ENCODE measurements at regions not wholly inside any gene's neighbourhood (a gene's known extent, or its start where the extent isn't known, plus 50 kb on each side); places are given as distances from the start of the nearest gene placed in this dataset.

GRCh38 chr18:61951396-61951795 is 58.6 kb upstream of the RNF152 start:
- H3K36me3 ChIP-seq (ENCODE audit: control insufficient read depth in 2 of 2, insufficient read depth in 2 of 2, low read length in 1 of 2): no peaks in the 10 kb centered on the region
- peaks cover 0 to 9% of the 10 kb centered on the region in 2 donors for H3K4me1 ChIP-seq (ENCODE audit: control insufficient read depth in 2 of 2, insufficient read depth in 2 of 2, low read length in 1 of 2)
- H3K4me3 ChIP-seq (ENCODE audit: low read depth in 1 of 2, low read length in 2 of 2): no peak overlapping the region
- H3K27me3 ChIP-seq (ENCODE audit: control insufficient read depth in 1 of 2, insufficient read depth in 2 of 2, low read length in 2 of 2): no peaks in the 10 kb centered on the region
- no peak overlapping the region for H3K27ac ChIP-seq (ENCODE audit: low read depth in 2 of 2, low read length in 1 of 2)
- H3K9me3 ChIP-seq (ENCODE audit: control insufficient read depth in 2 of 2, insufficient read depth in 1 of 2, low read depth in 1 of 2, low read length in 1 of 2): no peaks in the 10 kb centered on the region
- WGBS, 2 donors: 95% methylated on average over 6 of the region's 6 CpGs

GRCh38 chr18:61950371-61950770 is 57.6 kb upstream of the RNF152 start:
- 46 to 57% methylated on average over 3 of the region's 3 CpGs for WGBS, 2 donors
- Histone ChIP-seq H3K27me3 (ENCODE audit: control insufficient read depth in 1 of 2, insufficient read depth in 2 of 2, low read length in 2 of 2) (no peaks in the 10 kb centered on the region), H3K9me3 (ENCODE audit: control insufficient read depth in 2 of 2, insufficient read depth in 1 of 2, low read depth in 1 of 2, low read length in 1 of 2) (no peaks in the 10 kb centered on the region), H3K4me1 (ENCODE audit: control insufficient read depth in 2 of 2, insufficient read depth in 2 of 2, low read length in 1 of 2) (peaks cover 0 to 9% of the 10 kb centered on the region in 2 donors), H3K4me3 (ENCODE audit: low read depth in 1 of 2, low read length in 2 of 2) (no peak overlapping the region), H3K36me3 (ENCODE audit: control insufficient read depth in 2 of 2, insufficient read depth in 2 of 2, low read length in 1 of 2) (no peaks in the 10 kb centered on the region), H3K27ac (ENCODE audit: low read depth in 2 of 2, low read length in 1 of 2) (peak overlapping the region in 1 of 2 donors; percentile 25)

- H3K4me3 ChIP-seq (ENCODE audit: low read depth in 1 of 2, low read length in 2 of 2): peak overlapping the region in 1 of 2 donors; percentile 0
- H3K36me3 ChIP-seq (ENCODE audit: control insufficient read depth in 2 of 2, insufficient read depth in 2 of 2, low read length in 1 of 2): no peaks in the 10 kb centered on the region
- peaks cover 0 to 9% of the 10 kb centered on the region in 2 donors for H3K4me1 ChIP-seq (ENCODE audit: control insufficient read depth in 2 of 2, insufficient read depth in 2 of 2, low read length in 1 of 2)
- no peaks in the 10 kb centered on the region for H3K27me3 ChIP-seq (ENCODE audit: control insufficient read depth in 1 of 2, insufficient read depth in 2 of 2, low read length in 2 of 2)
- no peaks in the 10 kb centered on the region for H3K9me3 ChIP-seq (ENCODE audit: control insufficient read depth in 2 of 2, insufficient read depth in 1 of 2, low read depth in 1 of 2, low read length in 1 of 2)
- 35 to 57% methylated on average over 10 of the region's 10 CpGs for WGBS, 2 donors
- H3K27ac ChIP-seq (ENCODE audit: low read depth in 2 of 2, low read length in 1 of 2): peak overlapping the region; percentile 46 to 67
These were observed 57.1 kb upstream of the RNF152 start for GRCh38 chr18:61949946-61950345.

DNA sequence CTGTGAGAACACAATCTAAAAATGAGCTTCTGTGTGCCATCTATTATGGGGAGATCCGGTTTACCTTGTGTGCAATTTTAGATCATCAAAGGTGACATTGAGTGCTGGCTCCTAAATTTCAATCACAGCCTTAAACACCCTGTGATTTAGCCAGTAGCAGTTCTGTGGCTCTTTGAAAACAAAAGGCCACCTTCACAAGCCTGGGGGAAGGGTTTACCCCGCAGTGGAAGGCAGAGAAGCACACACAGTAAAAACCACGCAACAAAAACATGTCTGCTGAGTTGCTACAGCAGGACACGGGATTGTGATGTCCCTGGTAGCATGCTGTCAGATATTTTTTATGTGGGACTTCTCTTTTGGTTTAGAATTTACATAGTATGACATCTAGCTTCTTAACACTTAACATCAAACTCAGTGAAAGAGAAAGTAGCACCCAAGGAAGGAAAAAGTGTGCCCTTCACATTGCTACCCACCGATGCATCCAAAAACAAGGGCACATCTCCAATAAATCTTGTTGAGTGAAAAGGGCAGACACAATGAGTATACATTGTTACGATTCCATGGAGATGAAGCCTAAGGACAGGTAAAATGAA is 56.1 kb upstream of the RNF152 start:
- no peak overlapping the region for H3K4me3 ChIP-seq (ENCODE audit: low read depth in 1 of 2, low read length in 2 of 2)
- no peaks in the 10 kb centered on the region for H3K9me3 ChIP-seq (ENCODE audit: control insufficient read depth in 2 of 2, insufficient read depth in 1 of 2, low read depth in 1 of 2, low read length in 1 of 2)
- H3K27me3 ChIP-seq (ENCODE audit: control insufficient read depth in 1 of 2, insufficient read depth in 2 of 2, low read length in 2 of 2): no peaks in the 10 kb centered on the region
- peaks cover 0 to 12% of the 10 kb centered on the region in 2 donors for H3K4me1 ChIP-seq (ENCODE audit: control insufficient read depth in 2 of 2, insufficient read depth in 2 of 2, low read length in 1 of 2)
- WGBS, 2 donors: 61 to 70% methylated on average over 6 of the region's 6 CpGs
- H3K27ac ChIP-seq (ENCODE audit: low read depth in 2 of 2, low read length in 1 of 2): peak overlapping the region in 1 of 2 donors; percentile 8
- H3K36me3 ChIP-seq (ENCODE audit: control insufficient read depth in 2 of 2, insufficient read depth in 2 of 2, low read length in 1 of 2): no peaks in the 10 kb centered on the region

- WGBS, 2 donors: 62 to 66% methylated on average over 4 of the region's 4 CpGs
- Histone ChIP-seq H3K4me3 (ENCODE audit: low read depth in 1 of 2, low read length in 2 of 2) (no peak overlapping the region), H3K36me3 (ENCODE audit: control insufficient read depth in 2 of 2, insufficient read depth in 2 of 2, low read length in 1 of 2) (no peaks in the 10 kb centered on the region), H3K27ac (ENCODE audit: low read depth in 2 of 2, low read length in 1 of 2) (no peak overlapping the region), H3K9me3 (ENCODE audit: control insufficient read depth in 2 of 2, insufficient read depth in 1 of 2, low read depth in 1 of 2, low read length in 1 of 2) (no peaks in the 10 kb centered on the region), H3K27me3 (ENCODE audit: control insufficient read depth in 1 of 2, insufficient read depth in 2 of 2, low read length in 2 of 2) (no peaks in the 10 kb centered on the region), H3K4me1 (ENCODE audit: control insufficient read depth in 2 of 2, insufficient read depth in 2 of 2, low read length in 1 of 2) (peaks cover 0 to 9% of the 10 kb centered on the region in 2 donors)
These were observed 55.5 kb upstream of the RNF152 start for GRCh38 chr18:61948281-61948741.

DNA sequence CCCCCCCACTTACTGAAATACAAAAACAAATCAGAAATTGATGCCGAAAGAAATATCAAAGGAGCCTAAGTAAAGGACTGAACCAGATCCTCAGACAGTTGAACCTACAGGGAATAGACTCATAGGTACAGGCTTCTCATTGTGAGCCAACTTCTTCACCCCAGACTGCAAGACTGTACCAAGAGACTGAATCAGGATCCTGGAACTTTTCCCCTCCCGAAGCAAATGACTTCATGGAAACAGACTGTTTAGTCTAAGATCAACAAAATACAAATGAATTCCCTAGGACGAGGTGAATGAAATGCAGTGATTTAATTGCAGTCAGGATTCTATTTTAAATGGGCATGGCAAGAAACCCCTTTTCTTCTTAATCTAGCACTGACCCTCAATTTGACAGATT is 53.6 kb upstream of the RNF152 start:
- Histone ChIP-seq H3K36me3 (ENCODE audit: control insufficient read depth in 2 of 2, insufficient read depth in 2 of 2, low read length in 1 of 2) (no peaks in the 10 kb centered on the region), H3K27me3 (ENCODE audit: control insufficient read depth in 1 of 2, insufficient read depth in 2 of 2, low read length in 2 of 2) (no peaks in the 10 kb centered on the region), H3K9me3 (ENCODE audit: control insufficient read depth in 2 of 2, insufficient read depth in 1 of 2, low read depth in 1 of 2, low read length in 1 of 2) (no peaks in the 10 kb centered on the region), H3K4me1 (ENCODE audit: control insufficient read depth in 2 of 2, insufficient read depth in 2 of 2, low read length in 1 of 2) (peaks cover 0 to 7% of the 10 kb centered on the region in 2 donors), H3K4me3 (ENCODE audit: low read depth in 1 of 2, low read length in 2 of 2) (no peak overlapping the region), H3K27ac (ENCODE audit: low read depth in 2 of 2, low read length in 1 of 2) (no peak overlapping the region)
- WGBS, 2 donors: 56 to 69% methylated on average over 3 of the region's 3 CpGs

GRCh38 chr18:61943175-61943964 is 50.6 kb upstream of the RNF152 start:
- Histone ChIP-seq H3K9me3 (ENCODE audit: control insufficient read depth in 2 of 2, insufficient read depth in 1 of 2, low read depth in 1 of 2, low read length in 1 of 2) (no peaks in the 10 kb centered on the region), H3K27ac (ENCODE audit: low read depth in 2 of 2, low read length in 1 of 2) (no peak overlapping the region), H3K27me3 (ENCODE audit: control insufficient read depth in 1 of 2, insufficient read depth in 2 of 2, low read length in 2 of 2) (no peaks in the 10 kb centered on the region), H3K4me1 (ENCODE audit: control insufficient read depth in 2 of 2, insufficient read depth in 2 of 2, low read length in 1 of 2) (peaks cover 0 to 6% of the 10 kb centered on the region in 2 donors), H3K4me3 (ENCODE audit: low read depth in 1 of 2, low read length in 2 of 2) (no peak overlapping the region), H3K36me3 (ENCODE audit: control insufficient read depth in 2 of 2, insufficient read depth in 2 of 2, low read length in 1 of 2) (no peaks in the 10 kb centered on the region)
- WGBS, 2 donors: 79 to 82% methylated on average over 3 of the region's 3 CpGs
